GM12878 (cell line): ENCODE measurements at regions not wholly inside any gene's neighbourhood (a gene's known extent, or its start where the extent isn't known, plus 50 kb on each side); places are given as distances from the start of the nearest gene placed in this dataset.

Experiments
- ATF7 ChIP-seq: fragments of 450-650 bp; IDR thresholded peaks from 2 replicates; pipeline ENCODE4 v1.6.1; 2016; ENCODE audit warnings: low read depth, mild to moderate bottlenecking
- BACH1 ChIP-seq: fragments of 450-650 bp; IDR thresholded peaks from 2 replicates; pipeline ENCODE4 v1.6.1; 2017; ENCODE audit warnings: mild to moderate bottlenecking, borderline replicate concordance
- BCL11A ChIP-seq: IDR thresholded peaks from 2 replicates; pipeline ENCODE4 v1.6.1; 2011; ENCODE audit warnings: low read depth, low read length
- EP300 ChIP-seq, 2 experiments: fragments of 150-350 bp in 1 of 2; IDR thresholded peaks; 2 replicates each; pipeline ENCODE4 v1.6.1; 2011 to 2012; ENCODE audit warnings: low read depth in 2 of 2, low read length in 2 of 2, borderline replicate concordance in 1 of 2, improper control_type of control experiment in 1 of 2, inconsistent platforms in 1 of 2; ENCODE audit not compliant: control insufficient read depth in 1 of 2
- GABPA ChIP-seq: IDR thresholded peaks from 2 replicates; pipeline ENCODE4 v1.6.1; 2014; ENCODE audit warnings: antibody characterized with exemption, low read depth, mild to moderate bottlenecking, inconsistent platforms
- HDAC2 ChIP-seq: fragments of 200-600 bp; sonication (generic); IDR thresholded peaks from 2 replicates; pipeline ENCODE4 v1.6.1; 2017
- IKZF2 ChIP-seq, 2 experiments: fragments of 450-650 bp; IDR thresholded peaks; 2 replicates each; pipeline ENCODE4 v1.6.1; 2017; ENCODE audit warnings: mild to moderate bottlenecking in 2 of 2, moderate library complexity in 2 of 2
- MEF2A ChIP-seq: IDR thresholded peaks from 2 replicates; pipeline ENCODE4 v1.6.1; 2011; ENCODE audit warnings: low read depth, mild to moderate bottlenecking, low read length, moderate library complexity; ENCODE audit not compliant: insufficient read depth
- MEF2B ChIP-seq: fragments of 450-650 bp; IDR thresholded peaks from 2 replicates; pipeline ENCODE4 v1.6.1; 2018; ENCODE audit warnings: mild to moderate bottlenecking, moderate library complexity; ENCODE audit not compliant: partially characterized antibody, poor library complexity, severe bottlenecking
- MYC ChIP-seq: IDR thresholded peaks from 2 replicates; pipeline ENCODE4 v1.6.1; 2011; ENCODE audit warnings: mild to moderate bottlenecking, low read length, moderate library complexity, inconsistent platforms; ENCODE audit not compliant: insufficient read depth, insufficient replicate concordance, insufficient read length, severe bottlenecking
- NR2F1 ChIP-seq: fragments of 450-650 bp; conservative IDR thresholded peaks from 2 replicates; pipeline ENCODE4 v1.6.1; 2017; ENCODE audit warnings: mild to moderate bottlenecking
- RELB ChIP-seq: fragments of 450-650 bp; IDR thresholded peaks from 2 replicates; pipeline ENCODE4 v1.6.1; 2017; ENCODE audit warnings: low read depth, mild to moderate bottlenecking, moderate library complexity
- SKIL ChIP-seq: fragments of 450-650 bp; IDR thresholded peaks from 2 replicates; pipeline ENCODE4 v1.6.1; 2017; ENCODE audit warnings: mild to moderate bottlenecking, low read depth, inconsistent platforms; ENCODE audit not compliant: poor library complexity, severe bottlenecking
- SMAD1 ChIP-seq: fragments of 450-650 bp; IDR thresholded peaks from 2 replicates; pipeline ENCODE4 v1.6.1; 2018; ENCODE audit warnings: mild to moderate bottlenecking, low read depth; ENCODE audit not compliant: partially characterized antibody
- TAF1 ChIP-seq: IDR thresholded peaks from 2 replicates; pipeline ENCODE4 v1.6.1; 2011; ENCODE audit warnings: mild to moderate bottlenecking, low read depth, low read length, borderline replicate concordance
- ZNF622 ChIP-seq: fragments of 450-650 bp; IDR thresholded peaks from 2 replicates; pipeline ENCODE4 v1.6.1; 2017; ENCODE audit warnings: mild to moderate bottlenecking, inconsistent platforms
- TF ChIP-seq, protein P1 (sequence below): fragments of 450-650 bp; IDR thresholded peaks from 2 replicates; pipeline ENCODE4 v1.6.1; 2017; ENCODE audit warnings: mild to moderate bottlenecking, moderate library complexity

DNA sequence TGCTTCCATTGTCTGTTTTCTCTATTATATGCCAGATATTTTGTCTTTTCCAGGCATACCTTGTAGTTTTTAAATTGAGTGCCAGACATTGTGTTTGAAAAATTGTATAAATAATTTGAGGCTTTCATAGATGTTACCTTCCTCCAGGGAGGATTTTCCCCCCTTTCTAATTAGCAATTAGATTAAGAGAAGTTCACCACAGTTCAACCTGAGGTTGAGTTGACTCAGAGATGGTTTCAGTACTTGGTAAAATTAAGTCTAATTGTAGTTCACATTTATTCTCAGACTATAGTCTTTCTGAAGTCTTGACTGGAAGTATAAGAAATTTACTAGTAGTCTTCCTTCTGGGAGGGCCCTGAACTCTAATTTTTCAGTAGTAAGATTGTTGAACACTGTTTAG, 104.1 kb upstream of the SCEL start (continued):
- TF ChIP-seq, protein P1, sequence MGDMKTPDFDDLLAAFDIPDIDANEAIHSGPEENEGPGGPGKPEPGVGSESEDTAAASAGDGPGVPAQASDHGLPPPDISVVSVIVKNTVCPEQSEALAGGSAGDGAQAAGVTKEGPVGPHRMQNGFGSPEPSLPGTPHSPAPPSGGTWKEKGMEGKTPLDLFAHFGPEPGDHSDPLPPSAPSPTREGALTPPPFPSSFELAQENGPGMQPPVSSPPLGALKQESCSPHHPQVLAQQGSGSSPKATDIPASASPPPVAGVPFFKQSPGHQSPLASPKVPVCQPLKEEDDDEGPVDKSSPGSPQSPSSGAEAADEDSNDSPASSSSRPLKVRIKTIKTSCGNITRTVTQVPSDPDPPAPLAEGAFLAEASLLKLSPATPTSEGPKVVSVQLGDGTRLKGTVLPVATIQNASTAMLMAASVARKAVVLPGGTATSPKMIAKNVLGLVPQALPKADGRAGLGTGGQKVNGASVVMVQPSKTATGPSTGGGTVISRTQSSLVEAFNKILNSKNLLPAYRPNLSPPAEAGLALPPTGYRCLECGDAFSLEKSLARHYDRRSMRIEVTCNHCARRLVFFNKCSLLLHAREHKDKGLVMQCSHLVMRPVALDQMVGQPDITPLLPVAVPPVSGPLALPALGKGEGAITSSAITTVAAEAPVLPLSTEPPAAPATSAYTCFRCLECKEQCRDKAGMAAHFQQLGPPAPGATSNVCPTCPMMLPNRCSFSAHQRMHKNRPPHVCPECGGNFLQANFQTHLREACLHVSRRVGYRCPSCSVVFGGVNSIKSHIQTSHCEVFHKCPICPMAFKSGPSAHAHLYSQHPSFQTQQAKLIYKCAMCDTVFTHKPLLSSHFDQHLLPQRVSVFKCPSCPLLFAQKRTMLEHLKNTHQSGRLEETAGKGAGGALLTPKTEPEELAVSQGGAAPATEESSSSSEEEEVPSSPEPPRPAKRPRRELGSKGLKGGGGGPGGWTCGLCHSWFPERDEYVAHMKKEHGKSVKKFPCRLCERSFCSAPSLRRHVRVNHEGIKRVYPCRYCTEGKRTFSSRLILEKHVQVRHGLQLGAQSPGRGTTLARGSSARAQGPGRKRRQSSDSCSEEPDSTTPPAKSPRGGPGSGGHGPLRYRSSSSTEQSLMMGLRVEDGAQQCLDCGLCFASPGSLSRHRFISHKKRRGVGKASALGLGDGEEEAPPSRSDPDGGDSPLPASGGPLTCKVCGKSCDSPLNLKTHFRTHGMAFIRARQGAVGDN = peak; percentile 75; the same call in 1 of the 2 replicates
- TF ChIP-seq MEF2B = peak; percentile 56
- TF ChIP-seq EP300 (IDR thresholded peaks at IDR 0.05; ENCODE audit: borderline replicate concordance in 1 of 2, control insufficient read depth in 1 of 2, low read depth in 2 of 2, low read length in 2 of 2) = peak; percentile 25 to 71; a peak in 3 of 4 replicates
- peak; percentile 76 for TF ChIP-seq RELB
- 0 out of 2 replicates have a peak, but pooled peaks have one; percentile 55 for TF ChIP-seq MEF2A
- TF ChIP-seq SKIL = peak; percentile 85
- TF ChIP-seq MYC = no peak
- TF ChIP-seq ZNF622 = no peak
- peak; percentile 96 for TF ChIP-seq BCL11A
- no peak for TF ChIP-seq TAF1
- TF ChIP-seq ATF7 = peak; percentile 41
- TF ChIP-seq HDAC2 = no peak
- 0 out of 2 replicates have a peak, but pooled peaks have one; percentile 5 for TF ChIP-seq GABPA
- TF ChIP-seq NR2F1 = peak; percentile 94
- TF ChIP-seq BACH1 = peak; percentile 78; the same call in 1 of the 2 replicates
- peak; percentile 54 for TF ChIP-seq SMAD1
- peak; percentile 56 to 67; a peak in 3 of 4 replicates for TF ChIP-seq IKZF2 (IDR thresholded peaks at IDR 0.05)
